GM12878 (cell line): ENCODE measurements at regions not wholly inside any gene's neighbourhood (a gene's known extent, or its start where the extent isn't known, plus 50 kb on each side); places are given as distances from the start of the nearest gene placed in this dataset.

Experiments
- ATAC-seq: fragments of 200-7000 bp; cut with Tn5 transposase; 3 replicates; pipeline ENCODE4 v1.9.1; 2020; ENCODE audit warnings: mild to moderate bottlenecking, moderate library complexity
- BruUV-seq: library from RNA; stranded (reverse); fragments of 400-500 nt; replicated peaks from 2 replicates; lab custom pipeline; 2021; lab: Mats Ljungman, UMichigan
- CTCF ChIA-PET: fragments of 300-600 bp; sonication (Branson Sonifier 250); formaldehyde crosslinking; extraction: SDS; loops from one replicate; lab custom pipeline; 2021; ENCODE audit warnings: inconsistent platforms; lab: Yijun Ruan, JAX
- POLR2A ChIA-PET: fragments of 350-600 bp; formaldehyde crosslinking; extraction: SDS; loops from one replicate; lab custom pipeline; 2021; ENCODE audit warnings: inconsistent platforms; lab: Charles Lee
- RAD21 ChIA-PET: fragments of 300-600 bp; sonication (Branson Sonifier 250); formaldehyde crosslinking; loops from one replicate; lab custom pipeline; 2023; ENCODE audit warnings: antibody characterized with exemption; ENCODE audit not compliant: unreplicated experiment; lab: Charles Lee
- SMC1A ChIA-PET: fragments of 300-600 bp; sonication (Branson Sonifier 250); formaldehyde crosslinking; loops from one replicate; lab custom pipeline; 2023; ENCODE audit not compliant: unreplicated experiment, uncharacterized antibody; lab: Charles Lee
- DNase-seq: peaks from one replicate; pipeline ENCODE4 v3.0.0-alpha.2; 2011; ENCODE audit warnings: low read depth, low spot score
- FAIRE-seq: peaks from 3 replicates; lab custom pipeline; 2011; peaks lifted over from hg19 to GRCh38; lab: Jason Lieb, UNC
- H2AFZ ChIP-seq: 2 replicates; pipeline ENCODE4 v1.6.0; 2011; ENCODE audit warnings: low read depth, low read length, control low read depth; ENCODE audit not compliant: control insufficient read depth
- H3K27ac ChIP-seq: 2 replicates; pipeline ENCODE4 v1.5.1; 2011; ENCODE audit warnings: control low read depth; ENCODE audit not compliant: control insufficient read depth, insufficient read depth
- H3K27me3 ChIP-seq, 2 experiments: replicated peaks in 1 of 2; 2 replicates each; pipeline versions ENCODE4 v1.6.0 to v1.6.1; 2011; ENCODE audit warnings: low read length in 1 of 2; ENCODE audit not compliant: control insufficient read depth in 2 of 2, insufficient read depth in 2 of 2
- H3K36me3 ChIP-seq, 2 experiments: 2 replicates each; pipeline ENCODE4 v1.5.1; 2011; ENCODE audit warnings: low read length in 1 of 2; ENCODE audit not compliant: control insufficient read depth in 2 of 2, insufficient read depth in 2 of 2
- H3K4me1 ChIP-seq: 2 replicates; pipeline ENCODE4 v1.6.1; 2011; ENCODE audit warnings: mild to moderate bottlenecking, low read length, moderate library complexity, mixed read lengths; ENCODE audit not compliant: control insufficient read depth, insufficient read depth
- H3K4me2 ChIP-seq: 2 replicates; pipeline ENCODE4 v1.6.0; 2011; ENCODE audit warnings: control low read depth; ENCODE audit not compliant: control insufficient read depth, insufficient read depth
- H3K4me3 ChIP-seq: fragments of 200-600 bp; sonication (generic); 2 replicates; pipeline ENCODE4 v1.5.1; 2016
- H3K79me2 ChIP-seq: 2 replicates; pipeline ENCODE4 v1.6.0; 2011; ENCODE audit warnings: low read length; ENCODE audit not compliant: control insufficient read depth, insufficient read depth
- H3K9ac ChIP-seq: 2 replicates; pipeline ENCODE4 v1.8.0; 2011; ENCODE audit warnings: low read length, control low read depth, mixed read lengths; ENCODE audit not compliant: control insufficient read depth, insufficient read depth
- H3K9me3 ChIP-seq: replicated peaks from 3 replicates; pipeline ENCODE4 v1.5.1; 2011; ENCODE audit warnings: mild to moderate bottlenecking, low read length; ENCODE audit not compliant: control insufficient read depth, insufficient read depth
- H4K20me1 ChIP-seq: 2 replicates; pipeline ENCODE4 v1.6.0; 2011; ENCODE audit not compliant: control insufficient read depth, insufficient read depth
- ATF7 ChIP-seq: fragments of 450-650 bp; IDR thresholded peaks from 2 replicates; pipeline ENCODE4 v1.6.1; 2016; ENCODE audit warnings: low read depth, mild to moderate bottlenecking
- BCL11A ChIP-seq: IDR thresholded peaks from 2 replicates; pipeline ENCODE4 v1.6.1; 2011; ENCODE audit warnings: low read depth, low read length
- EP300 ChIP-seq, 2 experiments: fragments of 150-350 bp in 1 of 2; IDR thresholded peaks; 2 replicates each; pipeline ENCODE4 v1.6.1; 2011 to 2012; ENCODE audit warnings: low read depth in 2 of 2, low read length in 2 of 2, borderline replicate concordance in 1 of 2, improper control_type of control experiment in 1 of 2, inconsistent platforms in 1 of 2; ENCODE audit not compliant: control insufficient read depth in 1 of 2
- ETV6 ChIP-seq, 2 experiments: fragments of 450-650 bp in 1 of 2; IDR thresholded peaks in 1 of 2; conservative IDR thresholded peaks in 1 of 2; 2 replicates each; pipeline ENCODE4 v1.6.1; 2014; ENCODE audit warnings: antibody characterized with exemption in 1 of 2, borderline replicate concordance in 1 of 2, low read depth in 1 of 2, mild to moderate bottlenecking in 1 of 2, moderate library complexity in 1 of 2
- FOXK2 ChIP-seq: fragments of 450-650 bp; IDR thresholded peaks from 2 replicates; pipeline ENCODE4 v1.6.1; 2017; ENCODE audit warnings: mild to moderate bottlenecking, moderate library complexity
- IKZF2 ChIP-seq, 2 experiments: fragments of 450-650 bp; IDR thresholded peaks; 2 replicates each; pipeline ENCODE4 v1.6.1; 2017; ENCODE audit warnings: mild to moderate bottlenecking in 2 of 2, moderate library complexity in 2 of 2
- IRF4 ChIP-seq: IDR thresholded peaks from 2 replicates; pipeline ENCODE4 v1.6.1; 2011; ENCODE audit warnings: low read depth, low read length
- JUNB ChIP-seq: IDR thresholded peaks from 2 replicates; pipeline ENCODE4 v1.6.1; 2016; ENCODE audit warnings: antibody characterized with exemption, mild to moderate bottlenecking
- KDM1A ChIP-seq: fragments of 200-600 bp; sonication (generic); IDR thresholded peaks from 2 replicates; pipeline ENCODE4 v1.6.1; 2016; ENCODE audit warnings: borderline replicate concordance
- NKRF ChIP-seq: fragments of 450-650 bp; conservative IDR thresholded peaks from 2 replicates; pipeline ENCODE4 v1.6.1; 2017; ENCODE audit warnings: mild to moderate bottlenecking, moderate library complexity
- POLR2AphosphoS2 ChIP-seq: IDR thresholded peaks from 2 replicates; pipeline ENCODE4 v1.6.1; 2011; ENCODE audit warnings: low read depth, mild to moderate bottlenecking, low read length, improper control_type of control experiment, moderate library complexity
- RUNX3 ChIP-seq: IDR thresholded peaks from 2 replicates; pipeline ENCODE4 v1.6.1; 2012; ENCODE audit warnings: low read length, inconsistent platforms
- SRF ChIP-seq, 2 experiments: IDR thresholded peaks; 2 replicates each; pipeline ENCODE4 v1.6.1; 2011; ENCODE audit warnings: low read depth in 2 of 2, low read length in 2 of 2, mild to moderate bottlenecking in 1 of 2, moderate library complexity in 1 of 2
- ZBED1 ChIP-seq: IDR thresholded peaks from 2 replicates; pipeline ENCODE4 v1.6.1; 2016; ENCODE audit warnings: borderline replicate concordance
- ZNF622 ChIP-seq: fragments of 450-650 bp; IDR thresholded peaks from 2 replicates; pipeline ENCODE4 v1.6.1; 2017; ENCODE audit warnings: mild to moderate bottlenecking, inconsistent platforms
- WGBS: methylation state at CpG from one replicate; pipeline ENCODE4 v1.1.6; 2016; ENCODE audit warnings: low lambda C conversion rate; ENCODE audit not compliant: insufficient replicate concordance, insufficient coverage; ENCODE audit errors: missing lambda C conversion rate; 5-methylcytosine and 5-hydroxymethylcytosine counted together
- in situ Hi-C: fragments of 300-500 bp; cut with MboI; formaldehyde crosslinking; loops from 9 replicates; pipeline ENCODE4 v1.14.3; 2018; ENCODE audit warnings: mixed read lengths
- intact Hi-C: fragments of 100-400 bp; cut with micrococcal nuclease; formaldehyde crosslinking; loops from one replicate; pipeline ENCODE4 v1.14.2; 2022; ENCODE audit not compliant: unreplicated experiment
- TF ChIP-seq, protein P1 (sequence below): fragments of 450-650 bp; IDR thresholded peaks from 2 replicates; pipeline ENCODE4 v1.6.1; 2017; ENCODE audit warnings: antibody characterized with exemption, mild to moderate bottlenecking, moderate library complexity

DNA sequence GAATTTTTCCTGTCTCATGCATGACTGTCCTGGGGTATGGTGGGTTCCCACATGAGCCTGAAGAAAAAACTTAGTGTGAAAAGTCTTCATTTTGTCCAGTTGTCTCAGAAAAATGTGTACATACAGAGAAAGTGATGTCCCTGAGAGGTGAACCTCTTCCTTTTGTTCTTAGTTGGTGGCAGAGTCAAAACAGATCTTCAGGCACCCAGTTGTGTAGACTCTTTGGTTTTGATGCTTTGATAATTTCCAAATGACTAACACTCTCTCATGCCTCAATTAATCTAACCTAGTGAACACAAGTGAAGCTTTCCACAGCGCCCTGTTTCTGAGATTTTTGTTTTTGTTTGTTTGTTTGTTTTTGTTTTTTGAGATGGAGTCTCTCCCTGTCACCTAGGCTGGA, 273.5 kb downstream of the PIK3C3 start:
- H3K4me2 ChIP-seq, result no peak overlapping the region
- DNase-seq, result no peak
- no peak overlapping the region for H2AFZ ChIP-seq
- no peaks in the 10 kb centered on the region for H3K36me3 ChIP-seq
- no TSS peak for BruUV-seq
- no peaks in the 10 kb centered on the region for H3K79me2 ChIP-seq
- intact Hi-C loops (no loop called here), in situ Hi-C loops (no loop called here)
- no peaks in the 10 kb centered on the region for H3K27me3 ChIP-seq
- SMC1A ChIA-PET, result interaction anchor here (1.0 to 5.8 kb wide), 19 partner anchors 11 to 237 kb away, joined by 3 to 72 read pairs (median 6); no protein-coding TSS in a partner anchor
- H3K4me3 ChIP-seq, result no peak overlapping the region
- no peak for FAIRE-seq
- H4K20me1 ChIP-seq, result no peaks in the 10 kb centered on the region
- H3K9ac ChIP-seq, result no peak overlapping the region
- peak; percentile 76 for ATAC-seq
- no peaks in the 10 kb centered on the region for H3K4me1 ChIP-seq
- CTCF ChIA-PET, result interaction anchor here (0.6 to 3.3 kb wide), 10 partner anchors 10 to 115 kb away, joined by 3 to 17 read pairs (median 4); no protein-coding TSS in a partner anchor
- no peak for TF ChIP-seq ZNF622
- TF ChIP-seq FOXK2, result no peak
- 0 out of 2 replicates have a peak, but pooled peaks have one; percentile 41 for TF ChIP-seq IRF4
- peak in 1 of 2 experiments; percentile 14; a peak in 1 of 4 replicates for TF ChIP-seq EP300 (IDR thresholded peaks at IDR 0.05; ENCODE audit: borderline replicate concordance in 1 of 2, control insufficient read depth in 1 of 2, low read depth in 2 of 2, low read length in 2 of 2)
- peak; percentile 26; the same call in 1 of the 2 replicates for TF ChIP-seq RUNX3
- peak; percentile 57 for TF ChIP-seq JUNB
- TF ChIP-seq ETV6 (conservative IDR thresholded peaks at IDR 0.05 in 1 of 2, IDR thresholded peaks at IDR 0.05 in 1 of 2; ENCODE audit: borderline replicate concordance in 1 of 2, low read depth in 1 of 2), result 0 out of 4 replicates have a peak, but pooled peaks of 1 of the 2 experiments have one; percentile 14
- peak; percentile 68; the same call in 1 of the 2 replicates for TF ChIP-seq BCL11A
- 0 out of 2 replicates have a peak, but pooled peaks have one; percentile 20 for TF ChIP-seq ATF7
- TF ChIP-seq KDM1A, result no peak
- no peak for TF ChIP-seq SRF (IDR thresholded peaks at IDR 0.05; ENCODE audit: low read depth in 2 of 2, low read length in 2 of 2)
- no peak for TF ChIP-seq NKRF
- TF ChIP-seq ZBED1, result no peak
- TF ChIP-seq POLR2AphosphoS2, result no peak
- TF ChIP-seq IKZF2 (IDR thresholded peaks at IDR 0.05), result no peak; a peak in 1 of 4 replicates
- TF ChIP-seq, protein P1, sequence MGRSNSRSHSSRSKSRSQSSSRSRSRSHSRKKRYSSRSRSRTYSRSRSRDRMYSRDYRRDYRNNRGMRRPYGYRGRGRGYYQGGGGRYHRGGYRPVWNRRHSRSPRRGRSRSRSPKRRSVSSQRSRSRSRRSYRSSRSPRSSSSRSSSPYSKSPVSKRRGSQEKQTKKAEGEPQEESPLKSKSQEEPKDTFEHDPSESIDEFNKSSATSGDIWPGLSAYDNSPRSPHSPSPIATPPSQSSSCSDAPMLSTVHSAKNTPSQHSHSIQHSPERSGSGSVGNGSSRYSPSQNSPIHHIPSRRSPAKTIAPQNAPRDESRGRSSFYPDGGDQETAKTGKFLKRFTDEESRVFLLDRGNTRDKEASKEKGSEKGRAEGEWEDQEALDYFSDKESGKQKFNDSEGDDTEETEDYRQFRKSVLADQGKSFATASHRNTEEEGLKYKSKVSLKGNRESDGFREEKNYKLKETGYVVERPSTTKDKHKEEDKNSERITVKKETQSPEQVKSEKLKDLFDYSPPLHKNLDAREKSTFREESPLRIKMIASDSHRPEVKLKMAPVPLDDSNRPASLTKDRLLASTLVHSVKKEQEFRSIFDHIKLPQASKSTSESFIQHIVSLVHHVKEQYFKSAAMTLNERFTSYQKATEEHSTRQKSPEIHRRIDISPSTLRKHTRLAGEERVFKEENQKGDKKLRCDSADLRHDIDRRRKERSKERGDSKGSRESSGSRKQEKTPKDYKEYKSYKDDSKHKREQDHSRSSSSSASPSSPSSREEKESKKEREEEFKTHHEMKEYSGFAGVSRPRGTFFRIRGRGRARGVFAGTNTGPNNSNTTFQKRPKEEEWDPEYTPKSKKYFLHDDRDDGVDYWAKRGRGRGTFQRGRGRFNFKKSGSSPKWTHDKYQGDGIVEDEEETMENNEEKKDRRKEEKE, result no peak
- no peaks in the 10 kb centered on the region for H3K9me3 ChIP-seq
- RAD21 ChIA-PET, result interaction anchor here (0.9 to 6.7 kb wide), 8 partner anchors 26 to 233 kb away, joined by 3 to 95 read pairs (median 6); no protein-coding TSS in a partner anchor
- POLR2A ChIA-PET, result interaction anchor here (1.0 to 3.2 kb wide), 3 partner anchors 10 to 43 kb away, joined by 4 to 26 read pairs (median 9); no protein-coding TSS in a partner anchor
- H3K27ac ChIP-seq, result no peak overlapping the region
- WGBS, result 0% methylated on average over 1 of the region's 1 CpG
